ENCODE measurements at regions not wholly inside any gene's neighbourhood (a gene's known extent, or its start where the extent isn't known, plus 50 kb on each side); places are given as distances from the start of the nearest gene placed in this dataset.

DNA sequence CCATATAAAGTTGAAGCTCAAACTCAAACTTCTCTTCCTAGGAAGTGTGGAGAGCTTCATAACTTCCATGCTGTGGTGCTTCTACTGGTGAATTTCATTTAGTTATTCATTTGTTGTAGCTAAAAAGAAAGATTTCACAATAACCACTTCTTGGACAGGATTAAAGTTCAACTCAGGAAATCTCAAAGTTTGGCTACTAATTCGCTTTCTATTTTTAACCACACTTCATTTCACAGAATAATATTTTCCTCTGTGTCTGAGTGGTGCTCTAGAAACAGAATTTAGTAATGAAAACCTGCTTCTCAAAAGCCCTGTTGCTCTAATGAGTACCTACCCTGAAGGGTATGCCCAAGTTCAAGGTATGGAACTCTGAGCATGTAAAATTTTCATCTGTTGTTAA is 73.9 kb downstream of the ACTBL2 start:
- no peak for TF ChIP-seq CTCF (conservative IDR thresholded peaks at IDR 0.05; ENCODE audit: low read length)
- no peak for TF ChIP-seq EZH2phosphoT487 (IDR thresholded peaks at IDR 0.05; ENCODE audit: borderline replicate concordance, low read depth, low read length)
